Suprapubic skin (tissue), 4 donors: ENCODE measurements at regions not wholly inside any gene's neighbourhood (a gene's known extent, or its start where the extent isn't known, plus 50 kb on each side); places are given as distances from the start of the nearest gene placed in this dataset.

ENCODE experiments used
- DNase-seq, 2 donors: peaks; one replicate each; pipeline ENCODE4 v3.0.0-alpha.2; 2019; ENCODE audit warnings: low spot score in 2 of 2
- H3K27ac ChIP-seq: fragments of 200-600 bp; sonication (generic); one replicate; pipeline ENCODE4 v1.5.1; 2019
- H3K27me3 ChIP-seq: fragments of 200-600 bp; sonication (generic); one replicate; pipeline ENCODE4 v1.5.1; 2019
- H3K36me3 ChIP-seq: fragments of 200-600 bp; sonication (generic); one replicate; pipeline ENCODE4 v1.5.1; 2019
- H3K4me1 ChIP-seq: fragments of 200-600 bp; sonication (generic); one replicate; pipeline ENCODE4 v1.5.1; 2019
- H3K4me3 ChIP-seq: fragments of 200-600 bp; sonication (generic); one replicate; pipeline ENCODE4 v1.5.1; 2019; ENCODE audit warnings: mild to moderate bottlenecking
- H3K9me3 ChIP-seq: fragments of 200-600 bp; sonication (generic); one replicate; pipeline ENCODE4 v1.5.1; 2019
- CTCF ChIP-seq, 2 donors: fragments of 200-600 bp in 1 of 2; fragments of 450-650 bp in 1 of 2; sonication (generic) in 1 of 2; IDR thresholded peaks; one replicate each; pipeline ENCODE4 v1.5.1; 2016 to 2019; ENCODE audit warnings: antibody characterized with exemption in 2 of 2, mild to moderate bottlenecking in 1 of 2, moderate library complexity in 1 of 2
- EP300 ChIP-seq: sonication (generic); formaldehyde crosslinking; IDR thresholded peaks from one replicate; pipeline ENCODE4 v1.6.1; 2017; ENCODE audit warnings: antibody characterized with exemption
- POLR2A ChIP-seq, 2 donors: fragments of 450-650 bp; IDR thresholded peaks; one replicate each; pipeline ENCODE4 v1.6.1; 2017; ENCODE audit warnings: antibody characterized with exemption in 2 of 2, mild to moderate bottlenecking in 2 of 2, moderate library complexity in 2 of 2
- POLR2AphosphoS5 ChIP-seq, 3 donors: sonication (generic); formaldehyde crosslinking; IDR thresholded peaks; one replicate each; pipeline ENCODE4 v1.6.1; 2017; ENCODE audit warnings: antibody characterized with exemption in 3 of 3
- WGBS: methylation state at CpG from one replicate; pipeline ENCODE4 v1.1.5; 2018; 5-methylcytosine and 5-hydroxymethylcytosine counted together

- H3K4me1 ChIP-seq, result no peaks in the 10 kb centered on the region
- no peak overlapping the region for H3K27ac ChIP-seq
- no peaks in the 10 kb centered on the region for H3K36me3 ChIP-seq
- no peak overlapping the region for H3K4me3 ChIP-seq
- no peaks in the 10 kb centered on the region for H3K9me3 ChIP-seq
- WGBS, result 63% methylated on average over 8 of the region's 8 CpGs
- TF ChIP-seq CTCF (IDR thresholded peaks at IDR 0.05), result no peak
- TF ChIP-seq POLR2AphosphoS5 (IDR thresholded peaks at IDR 0.05), result no peak
- TF ChIP-seq EP300, result no peak
- no peak for TF ChIP-seq POLR2A (IDR thresholded peaks at IDR 0.05)
- no peak for DNase-seq
- peaks cover 3% of the 10 kb centered on the region for H3K27me3 ChIP-seq
Observed at GRCh38 chr10:118904286-118904685, 125.2 kb upstream of the NANOS1 start.

GRCh38 chr10:118907051-118907450, 122.5 kb upstream of the NANOS1 start:
- Histone ChIP-seq H3K27ac (no peak overlapping the region), H3K4me3 (no peak overlapping the region), H3K9me3 (no peaks in the 10 kb centered on the region), H3K4me1 (no peaks in the 10 kb centered on the region), H3K27me3 (peaks cover 3% of the 10 kb centered on the region), H3K36me3 (no peaks in the 10 kb centered on the region)
- 90% methylated on average over 5 of the region's 5 CpGs for WGBS
- no peak for TF ChIP-seq POLR2A (IDR thresholded peaks at IDR 0.05)
- TF ChIP-seq CTCF (IDR thresholded peaks at IDR 0.05), result no peak
- no peak for TF ChIP-seq EP300
- TF ChIP-seq POLR2AphosphoS5 (IDR thresholded peaks at IDR 0.05), result no peak
- DNase-seq, result no peak

- 66% methylated on average over 10 of the region's 16 CpGs for WGBS
- Histone ChIP-seq H3K27me3 (no peaks in the 10 kb centered on the region), H3K4me1 (no peaks in the 10 kb centered on the region), H3K4me3 (no peak overlapping the region), H3K9me3 (no peaks in the 10 kb centered on the region), H3K27ac (no peak overlapping the region), H3K36me3 (no peaks in the 10 kb centered on the region)
- no peak for DNase-seq
- no peak for TF ChIP-seq EP300
- TF ChIP-seq POLR2A (IDR thresholded peaks at IDR 0.05), result no peak
Observed at GRCh38 chr10:118908557-118909256, 120.8 kb upstream of the NANOS1 start.

GRCh38 chr10:118910702-118911101, 118.8 kb upstream of the NANOS1 start:
- 93% methylated on average over 7 of the region's 7 CpGs for WGBS

GRCh38 chr10:118911363-118911762, 118.2 kb upstream of the NANOS1 start:
- TF ChIP-seq CTCF (IDR thresholded peaks at IDR 0.05) (no peak), POLR2AphosphoS5 (IDR thresholded peaks at IDR 0.05) (no peak), EP300 (no peak), POLR2A (IDR thresholded peaks at IDR 0.05) (no peak)
- Histone ChIP-seq H3K4me1 (no peaks in the 10 kb centered on the region), H3K27me3 (no peaks in the 10 kb centered on the region), H3K9me3 (no peaks in the 10 kb centered on the region), H3K36me3 (no peaks in the 10 kb centered on the region), H3K4me3 (no peak overlapping the region), H3K27ac (no peak overlapping the region)
- 82% methylated on average over 5 of the region's 5 CpGs for WGBS
- no peak for DNase-seq

More at GRCh38 chr10:118910702-118911101, 118.8 kb upstream of the NANOS1 start:
- TF ChIP-seq CTCF (IDR thresholded peaks at IDR 0.05) (no peak), EP300 (no peak), POLR2A (IDR thresholded peaks at IDR 0.05) (no peak), POLR2AphosphoS5 (IDR thresholded peaks at IDR 0.05) (no peak)
- Histone ChIP-seq H3K9me3 (no peaks in the 10 kb centered on the region), H3K27ac (no peak overlapping the region), H3K4me1 (no peaks in the 10 kb centered on the region), H3K4me3 (no peak overlapping the region), H3K36me3 (no peaks in the 10 kb centered on the region), H3K27me3 (no peaks in the 10 kb centered on the region)
- no peak for DNase-seq
